Fibroblast of skin of abdomen (primary cell): ENCODE measurements at regions not wholly inside any gene's neighbourhood (a gene's known extent, or its start where the extent isn't known, plus 50 kb on each side); places are given as distances from the start of the nearest gene placed in this dataset.
"Not testable (repeated sequence)": the region's sequence is repeated elsewhere in the genome, so short reads cannot be mapped to it uniquely, and the experiment has no call there.

Source experiments
- DNase-seq: peaks from one replicate; pipeline ENCODE4 v3.0.0-alpha.2; 2013

DNA sequence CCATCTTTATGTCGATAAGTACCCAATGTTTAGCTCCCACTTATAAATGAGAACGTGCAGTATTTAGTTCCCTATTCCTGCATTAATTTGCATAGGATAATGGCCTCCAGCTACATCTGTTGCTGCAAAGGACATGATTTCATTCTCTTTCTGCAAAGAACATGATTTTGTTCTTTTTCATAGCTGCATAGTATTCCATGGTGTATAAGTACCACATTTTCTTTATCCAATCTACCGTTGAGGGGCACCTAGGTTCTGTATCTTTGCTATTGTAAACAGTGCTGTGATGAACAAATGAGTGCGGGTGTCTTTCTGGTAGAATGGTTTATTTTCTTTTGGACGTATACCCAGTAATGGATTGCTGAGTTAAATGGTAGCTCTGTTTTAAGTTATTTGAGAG lies 63.0 kb downstream of the HLX start:
- DNase-seq, result no peak

DNA sequence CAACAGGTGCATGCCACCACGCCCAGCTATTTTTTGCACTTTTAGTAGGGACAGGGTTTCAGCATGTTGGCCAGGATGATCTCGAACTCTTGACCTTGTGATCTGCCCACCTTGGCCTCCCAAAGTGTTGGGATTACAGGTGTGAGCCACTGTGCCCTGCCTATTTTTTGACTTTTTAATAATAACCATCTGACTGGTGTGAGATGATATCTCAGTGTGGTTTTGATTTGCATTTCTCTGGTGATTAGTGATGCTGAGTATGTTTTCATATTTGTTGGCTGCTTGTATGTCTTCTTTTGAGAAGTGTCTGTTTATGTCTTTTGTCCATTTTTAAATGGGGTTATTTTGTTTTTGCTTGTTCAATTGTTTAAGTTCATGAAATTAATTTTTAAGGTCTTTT lies 63.7 kb downstream of the HLX start:
- not testable (repeated sequence) for DNase-seq

DNA sequence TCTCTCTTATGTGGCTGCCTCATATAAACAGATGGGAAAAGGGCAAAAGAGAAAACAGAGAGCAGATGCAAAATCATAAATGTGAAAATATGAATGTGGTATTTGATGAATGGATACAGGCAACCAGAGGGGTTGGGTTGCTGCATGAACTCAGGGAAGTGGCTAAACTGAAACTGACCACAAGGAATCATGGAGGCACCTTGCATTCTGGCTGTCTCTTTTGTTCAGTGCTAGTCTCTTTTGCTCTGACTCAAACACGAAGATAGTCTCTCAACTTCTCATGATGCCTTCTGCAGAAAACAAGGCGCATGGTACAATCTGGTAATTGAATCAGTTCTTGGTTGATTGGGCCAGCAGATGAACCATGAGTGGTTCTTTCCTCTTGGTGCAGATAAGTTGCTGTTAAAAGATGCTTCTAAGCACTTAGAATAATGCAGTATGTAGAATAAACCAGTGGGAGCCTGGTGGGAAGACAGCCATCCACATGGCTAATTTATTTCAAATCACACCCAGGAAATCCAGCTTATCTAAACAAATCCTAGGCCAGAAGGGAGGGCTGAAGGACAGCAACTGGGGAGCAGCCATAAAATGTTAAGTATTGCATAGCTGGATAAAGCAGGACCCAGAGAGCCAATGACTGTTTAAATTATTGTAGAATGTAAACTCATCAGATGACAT lies 64.2 kb downstream of the HLX start:
- no peak for DNase-seq

DNA sequence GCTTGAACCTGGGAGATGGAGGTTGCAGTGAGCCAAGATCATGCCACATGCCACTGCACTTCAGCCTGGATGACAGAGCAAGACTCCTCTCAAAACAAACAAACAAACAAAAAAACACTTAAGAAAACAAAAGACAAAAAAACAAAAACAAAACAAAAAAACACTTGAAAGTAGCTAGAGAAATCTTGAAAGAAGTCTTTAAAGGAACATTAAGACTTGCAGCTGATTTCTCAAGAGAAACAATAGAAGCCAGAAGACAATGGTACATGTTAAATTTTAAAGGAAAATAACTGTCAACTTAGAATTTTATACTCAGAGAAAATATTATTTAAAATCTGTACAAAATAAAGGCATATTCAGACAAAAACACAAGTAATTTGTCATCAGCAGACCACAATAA lies 71.3 kb downstream of the HLX start:
- DNase-seq, result no peak

DNA sequence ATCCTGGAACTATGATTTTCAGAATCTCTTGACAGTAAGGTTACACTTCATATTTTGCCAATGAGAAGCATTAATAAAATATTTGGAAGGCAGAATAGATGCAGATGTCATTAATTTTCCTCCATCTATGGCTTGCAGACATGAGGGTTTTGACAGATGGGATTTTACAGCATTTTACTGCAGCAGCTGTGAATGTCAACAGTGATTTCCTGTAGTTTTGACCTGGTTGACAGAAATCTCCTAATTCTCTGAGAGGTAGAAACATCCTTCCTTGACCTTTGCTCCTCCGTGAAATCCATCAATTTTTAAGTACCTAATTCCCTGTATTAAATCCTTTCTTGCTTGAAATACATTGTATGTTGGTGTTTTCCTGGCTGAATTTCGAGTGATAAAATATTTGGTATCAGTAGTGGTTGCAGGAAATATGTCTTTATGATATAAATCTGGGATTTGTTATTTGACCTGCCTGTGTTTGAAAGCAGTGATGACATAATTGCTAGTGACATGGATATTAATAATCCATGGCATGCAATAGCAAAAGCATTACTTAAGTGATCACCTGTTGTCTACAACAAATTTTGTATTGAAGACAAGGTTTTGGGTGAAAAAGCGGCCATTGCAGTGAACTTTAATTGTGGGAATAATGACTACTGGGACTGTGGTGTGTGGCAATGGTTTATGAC lies 73.9 kb downstream of the HLX start:
- peak; percentile 78 for DNase-seq

DNA sequence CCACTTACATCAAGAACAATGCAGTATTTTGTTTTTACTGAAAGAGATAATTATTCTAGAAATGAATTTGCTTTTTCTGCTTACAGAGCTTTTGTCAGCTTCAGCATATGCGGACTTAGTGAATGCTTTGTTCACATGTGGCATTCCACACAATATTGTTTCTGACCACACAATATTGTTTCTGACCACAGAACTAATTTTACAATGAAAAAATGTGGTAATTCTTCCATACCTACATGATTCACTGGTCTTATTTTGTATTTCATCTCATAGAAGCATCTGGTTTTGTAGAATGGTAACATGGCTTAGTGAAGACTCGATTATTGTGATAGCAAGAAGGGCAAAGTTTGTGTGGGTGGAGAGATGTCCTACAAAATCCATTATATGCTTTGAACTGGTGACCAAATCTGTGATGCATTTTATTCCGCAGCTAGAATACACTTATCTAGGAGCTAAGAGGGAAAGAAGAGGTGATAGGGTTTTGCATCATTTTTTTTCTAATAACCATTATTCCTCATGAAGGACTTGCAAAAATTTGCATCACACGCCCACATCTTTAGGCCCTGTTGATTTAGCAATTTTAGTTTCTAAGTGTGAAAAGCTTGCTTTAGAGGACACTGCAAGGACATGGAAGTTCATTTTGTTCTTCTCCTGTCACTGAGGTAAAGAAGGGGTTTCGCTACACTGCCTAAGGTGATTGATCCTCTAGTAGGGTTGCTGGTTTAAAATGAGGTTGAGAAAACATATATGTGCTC lies 75.3 kb downstream of the HLX start:
- peak; percentile 81 for DNase-seq

DNA sequence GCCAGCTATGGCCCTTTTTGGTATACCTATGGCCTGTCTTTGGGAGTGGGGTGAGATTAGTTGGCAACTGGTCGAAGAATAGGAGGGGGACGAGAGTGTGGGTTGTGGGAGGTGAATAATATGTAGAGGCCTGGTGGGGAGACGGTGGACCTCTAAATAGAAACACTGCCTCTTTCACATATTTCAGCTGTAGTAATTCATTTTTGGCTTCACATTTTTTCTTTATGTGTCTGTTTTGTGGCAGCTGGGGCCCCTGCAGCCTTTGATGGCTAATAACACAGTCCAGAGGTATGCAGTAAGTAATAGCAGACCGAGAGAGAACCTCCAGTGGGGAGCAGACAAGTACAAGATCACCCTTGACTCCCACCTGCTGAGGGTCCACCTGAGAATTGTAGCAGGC lies 75.9 kb downstream of the HLX start:
- DNase-seq, result peak; percentile 73

DNA sequence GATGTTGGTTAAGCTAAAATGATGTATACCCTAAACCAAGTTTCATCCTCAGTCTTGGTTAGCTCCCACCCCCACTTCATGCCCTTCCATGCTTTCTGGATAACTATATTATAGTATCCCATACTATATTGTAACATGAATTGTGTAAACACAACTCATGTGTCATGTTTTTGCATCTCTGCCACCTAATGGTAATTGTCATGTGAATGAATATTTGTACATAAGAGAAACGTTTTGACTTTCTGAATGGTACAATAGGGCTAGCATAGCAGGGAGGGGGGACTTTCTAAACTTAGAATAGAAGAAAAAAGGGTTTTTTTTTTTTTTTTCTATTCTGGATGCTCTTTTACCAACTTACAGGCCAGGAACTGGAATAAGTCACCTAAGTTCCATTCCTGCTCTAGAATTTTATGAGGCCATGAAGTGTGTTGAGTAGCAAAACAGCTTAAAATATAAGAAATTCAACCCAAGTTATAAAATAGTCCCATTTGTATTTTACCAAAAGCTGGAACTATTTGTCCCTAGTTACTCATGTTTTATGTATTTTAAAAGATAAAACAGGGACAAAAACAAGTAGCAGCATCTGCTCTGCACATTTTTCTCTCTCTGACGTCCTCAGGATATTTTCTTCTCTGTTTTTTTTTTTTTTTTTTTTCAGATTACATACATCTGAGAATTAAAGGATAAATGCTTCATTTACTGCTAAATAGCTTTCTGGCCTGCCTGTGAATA lies 77.4 kb downstream of the HLX start:
- DNase-seq, result no peak

DNA sequence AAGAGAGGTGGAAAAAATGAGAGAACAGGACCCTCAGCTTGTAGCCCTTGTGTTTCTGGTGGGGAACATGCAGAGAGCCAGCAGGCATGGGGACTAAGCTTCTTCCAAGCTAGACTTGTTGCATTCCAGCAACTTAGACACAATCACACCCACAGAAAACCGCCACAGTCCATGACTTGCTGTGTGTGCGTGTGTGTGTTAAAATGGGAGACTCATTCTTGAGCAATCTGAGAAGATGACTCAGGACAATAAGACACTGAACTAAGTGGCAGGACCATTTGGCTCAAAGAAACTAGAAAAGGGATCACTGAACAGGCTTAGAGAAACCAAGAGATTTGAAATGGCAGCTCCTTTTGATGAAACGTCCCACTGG lies 78.0 kb downstream of the HLX start:
- DNase-seq, result peak; percentile 99

DNA sequence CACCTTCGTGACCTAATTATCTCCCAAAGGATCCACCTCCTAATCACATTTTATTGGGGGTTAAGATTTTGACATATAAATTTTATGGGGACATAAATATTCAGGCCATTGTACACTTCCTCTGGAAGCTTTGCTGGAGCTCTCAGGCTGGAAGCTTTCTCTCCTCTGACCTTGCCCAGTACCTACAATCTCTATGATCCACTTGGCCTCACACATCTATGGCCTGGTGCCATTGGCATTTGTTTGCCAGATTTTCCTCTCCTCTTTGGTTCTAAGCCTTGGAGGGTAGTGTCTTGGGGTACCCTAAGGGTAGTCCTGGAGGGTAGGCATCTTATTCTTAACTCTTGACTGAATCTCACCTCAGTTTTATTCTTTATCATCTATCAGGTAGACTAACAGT lies 79.0 kb downstream of the HLX start:
- DNase-seq, result no peak

DNA sequence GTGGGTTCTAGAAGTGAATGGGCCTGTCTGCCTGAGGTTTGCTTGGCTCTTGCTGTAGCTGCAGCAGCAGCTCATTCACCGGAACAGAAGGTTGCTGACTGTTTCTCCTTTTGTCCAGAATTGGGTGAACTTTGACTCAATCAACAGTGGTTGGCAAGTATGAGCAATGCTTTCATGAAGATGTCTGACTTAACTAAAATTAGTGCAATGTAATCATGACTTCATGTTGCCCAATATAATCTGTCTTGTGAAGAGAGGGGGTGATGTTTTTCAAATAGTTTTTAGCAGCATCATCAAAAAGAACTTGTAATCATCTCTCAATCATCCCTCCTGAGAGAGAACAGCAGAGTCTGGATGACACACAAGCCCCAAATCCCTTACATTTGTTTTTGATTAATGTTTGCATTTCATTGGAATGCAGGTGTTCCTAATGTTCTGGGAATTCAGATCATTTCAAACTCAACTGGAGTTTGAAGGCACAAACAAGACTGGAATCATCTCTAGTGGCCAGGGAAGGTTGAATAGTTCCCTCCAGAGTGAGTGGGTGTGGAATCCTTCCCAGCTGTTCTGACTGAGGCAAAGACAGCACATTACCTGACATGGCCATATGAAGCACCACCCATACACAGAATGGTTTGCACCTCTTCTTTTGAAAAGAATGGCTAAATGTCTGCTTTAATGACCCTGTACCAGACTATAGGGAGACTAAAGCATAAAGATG lies 82.9 kb downstream of the HLX start:
- peak; percentile 99 for DNase-seq

DNA sequence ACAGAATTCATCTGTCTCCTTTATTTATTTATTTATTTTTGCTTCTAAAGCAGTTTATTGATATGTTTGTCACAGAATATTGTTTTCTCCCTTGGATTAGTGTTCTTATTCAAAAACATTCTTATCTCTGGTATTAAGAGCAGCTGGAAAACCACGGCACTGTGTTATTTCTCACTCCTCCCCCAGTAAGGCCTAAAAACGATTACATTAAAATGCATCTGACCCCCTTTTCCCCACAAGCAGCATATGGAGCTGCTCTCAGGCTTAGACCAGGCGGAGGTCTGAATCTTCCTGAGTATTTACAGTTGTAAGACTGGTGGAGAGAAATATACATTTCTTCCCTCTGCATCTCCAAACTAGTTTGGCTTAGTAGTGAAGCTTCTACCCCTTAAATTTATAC lies 86.8 kb downstream of the HLX start:
- DNase-seq, result no peak

DNA sequence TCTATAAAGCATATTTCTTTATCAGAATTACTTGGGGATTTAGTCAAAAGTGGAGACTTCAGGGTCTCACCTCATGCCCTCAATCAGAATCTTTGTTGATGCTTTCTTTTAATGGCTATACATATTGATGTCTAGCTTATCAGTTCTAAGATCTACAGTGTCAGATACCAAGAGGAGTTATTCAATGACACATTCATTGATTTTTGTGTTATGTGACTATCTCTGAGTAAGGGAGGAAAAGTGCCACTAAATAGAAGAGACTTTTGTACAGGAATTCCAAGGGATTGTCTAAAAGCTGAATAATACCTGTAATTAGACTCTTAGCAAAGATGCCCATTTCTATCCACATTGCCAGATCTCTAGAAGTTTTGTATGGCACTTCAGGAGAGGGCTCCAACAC lies 87.2 kb downstream of the HLX start:
- DNase-seq, result no peak

DNA sequence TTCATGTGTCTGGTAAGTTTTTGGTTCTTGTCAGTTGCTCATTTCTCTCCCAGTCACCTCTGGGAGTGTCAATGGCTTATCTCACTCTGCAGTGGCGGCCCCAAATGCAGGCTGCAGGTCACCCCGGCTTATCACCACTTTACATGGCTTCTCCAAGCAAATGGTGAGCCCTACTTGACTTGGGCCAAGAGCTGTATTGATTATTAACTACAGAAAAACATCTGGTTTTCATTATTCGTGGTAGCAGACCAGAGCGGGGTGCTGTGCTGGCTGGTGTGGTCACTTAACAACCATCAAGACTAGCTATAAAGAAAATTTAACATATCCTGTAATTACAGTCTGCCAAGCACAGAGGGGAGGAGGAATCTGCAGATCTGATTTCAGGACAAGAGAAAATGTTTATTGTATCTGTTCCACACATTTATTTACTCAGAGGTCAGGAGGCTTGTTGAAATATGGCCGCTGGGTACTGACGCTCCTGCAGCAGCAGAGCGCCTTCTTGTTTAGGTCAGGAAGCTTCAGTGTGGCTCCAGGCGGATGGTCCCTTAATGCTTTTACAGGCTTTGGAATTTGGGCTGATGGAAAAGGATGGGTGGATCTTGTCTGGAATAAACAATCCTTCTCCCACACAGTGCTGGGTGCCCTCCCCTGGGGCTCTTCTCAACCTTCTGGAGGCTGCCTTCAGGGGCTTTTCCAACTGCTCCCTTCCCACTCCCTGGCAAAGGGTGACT lies 87.8 kb downstream of the HLX start:
- DNase-seq, result peak; percentile 59

DNA sequence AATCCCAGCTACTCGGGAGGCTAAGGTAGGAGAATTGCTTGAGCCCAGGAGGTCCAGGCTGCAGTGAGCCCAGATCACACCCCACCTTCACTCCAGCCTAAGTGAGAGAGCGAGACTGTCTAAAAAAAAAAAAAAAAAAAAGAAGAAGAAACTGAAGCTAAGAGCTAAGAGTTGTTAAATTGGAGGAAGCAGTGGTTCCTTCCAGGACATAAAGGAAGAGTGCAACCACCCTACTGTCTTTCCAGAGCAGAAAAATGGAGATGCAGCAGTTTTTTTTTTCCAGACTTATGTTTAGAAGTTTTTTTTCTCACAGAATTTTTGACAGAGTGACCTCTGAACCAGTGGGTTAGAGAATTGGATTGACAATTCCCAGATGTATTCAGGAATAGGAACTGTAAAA lies 88.7 kb downstream of the HLX start:
- no peak for DNase-seq

DNA sequence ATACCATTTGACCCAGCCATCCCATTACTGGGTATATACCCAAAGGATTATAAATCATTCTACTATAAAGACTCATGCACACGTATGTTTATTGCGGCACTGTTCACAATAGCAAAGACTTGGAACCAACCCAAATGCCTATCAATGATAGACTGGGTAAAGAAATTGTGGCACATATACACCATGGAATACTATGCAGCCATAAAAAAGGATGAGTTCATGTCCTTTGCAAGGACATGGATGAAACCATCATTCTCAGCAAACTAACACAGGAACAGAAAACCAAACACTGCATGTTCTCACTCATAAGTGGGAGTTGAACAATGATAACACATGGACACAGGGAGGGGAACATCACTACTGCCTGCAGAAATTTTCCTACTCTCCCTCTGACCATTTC lies 90.0 kb downstream of the HLX start:
- DNase-seq, result not testable (repeated sequence)

DNA sequence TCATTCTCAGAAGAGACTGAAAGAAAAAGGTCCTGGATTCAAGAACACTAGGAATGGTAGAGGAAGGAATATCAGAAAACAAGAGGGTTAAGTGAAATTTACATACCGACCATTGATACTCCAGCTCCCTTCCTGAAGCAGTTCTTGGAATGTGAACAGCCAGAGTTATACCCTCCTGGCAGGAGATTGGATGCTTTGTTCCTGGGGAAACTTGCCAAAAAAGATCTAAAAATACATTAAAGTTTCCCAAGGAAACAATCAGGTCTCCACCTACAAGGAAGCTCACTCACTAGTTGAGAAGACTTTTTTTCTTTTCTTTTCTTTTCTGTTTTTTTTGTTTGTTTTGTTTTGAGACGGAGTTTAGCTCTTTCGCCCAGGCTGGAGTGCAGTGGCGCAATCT lies 91.1 kb downstream of the HLX start:
- DNase-seq, result peak; percentile 35

DNA sequence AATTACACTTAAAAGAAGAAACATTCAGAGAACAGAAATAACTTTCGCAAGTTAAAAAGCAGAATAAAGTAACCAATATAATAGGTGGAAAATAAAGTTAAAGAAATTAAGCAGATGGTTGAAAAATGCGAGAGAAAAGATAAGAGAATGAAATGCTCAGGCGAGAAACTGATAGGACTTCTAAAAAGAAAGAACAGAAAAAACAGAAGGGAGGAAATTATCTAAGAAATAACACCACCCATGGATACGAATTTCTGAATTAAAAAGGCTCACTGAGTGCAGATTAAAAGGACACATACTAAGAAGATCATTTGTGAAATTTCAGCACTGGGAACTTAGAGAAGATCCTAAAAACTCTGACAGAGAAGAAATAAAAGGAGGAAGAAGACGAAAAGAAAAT lies 92.0 kb downstream of the HLX start:
- no peak for DNase-seq

DNA sequence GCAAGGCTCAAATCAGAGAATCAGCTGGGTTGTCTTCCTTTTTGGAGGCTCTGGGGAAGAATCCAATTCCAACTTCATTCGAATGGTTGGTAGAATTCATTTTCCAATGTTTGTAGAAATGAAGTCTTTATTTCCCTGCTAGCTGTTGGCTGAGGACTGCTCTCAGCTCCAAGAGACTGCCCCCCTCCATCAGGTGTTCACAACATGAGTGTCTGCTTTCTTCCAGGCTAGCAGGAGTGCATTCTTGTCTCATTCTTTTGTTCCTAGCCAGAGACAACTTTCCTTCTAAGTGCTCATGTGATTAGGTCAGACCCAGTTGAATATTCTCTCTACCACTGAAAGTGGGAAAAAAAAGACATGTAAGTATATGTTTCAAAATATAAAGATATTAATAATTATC lies 95.2 kb downstream of the HLX start:
- DNase-seq, result no peak

DNA sequence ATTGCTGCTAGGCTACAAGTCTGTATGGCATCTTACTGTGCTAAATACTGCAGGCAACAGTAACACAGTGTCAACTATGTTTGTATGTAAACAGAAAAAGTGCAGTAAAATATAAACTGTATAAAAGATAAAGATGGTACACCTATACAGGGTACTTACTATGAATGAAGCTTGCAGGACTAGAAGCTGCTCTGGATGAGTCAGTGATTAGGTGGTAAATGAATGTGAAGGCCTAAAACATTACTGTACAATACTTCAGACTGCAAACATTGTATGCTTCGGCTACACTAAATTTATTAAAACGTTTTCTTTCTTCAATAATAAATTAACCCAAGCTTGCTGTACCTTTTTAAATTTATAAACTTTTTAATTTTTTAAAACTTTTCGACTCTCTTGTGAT lies 97.1 kb downstream of the HLX start:
- DNase-seq, result no peak

DNA sequence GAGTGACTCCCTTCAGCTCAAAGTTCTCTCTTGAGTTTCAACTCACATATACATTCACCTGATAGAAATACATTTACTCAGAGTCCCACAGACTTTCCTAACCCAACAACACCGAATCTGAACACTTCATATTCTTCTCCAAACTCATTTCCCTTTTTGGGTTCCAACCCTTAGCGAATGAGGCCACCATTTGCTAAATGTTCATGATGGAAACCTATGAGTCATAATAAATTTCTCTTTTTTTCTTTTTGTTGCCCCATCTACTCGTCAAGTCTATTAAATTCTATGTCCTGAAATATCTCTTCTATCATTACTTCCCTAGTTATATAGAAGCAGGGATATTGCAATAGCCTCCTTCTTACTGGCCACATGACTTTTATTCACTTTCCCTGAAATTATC lies 100.1 kb downstream of the HLX start:
- no peak for DNase-seq

DNA sequence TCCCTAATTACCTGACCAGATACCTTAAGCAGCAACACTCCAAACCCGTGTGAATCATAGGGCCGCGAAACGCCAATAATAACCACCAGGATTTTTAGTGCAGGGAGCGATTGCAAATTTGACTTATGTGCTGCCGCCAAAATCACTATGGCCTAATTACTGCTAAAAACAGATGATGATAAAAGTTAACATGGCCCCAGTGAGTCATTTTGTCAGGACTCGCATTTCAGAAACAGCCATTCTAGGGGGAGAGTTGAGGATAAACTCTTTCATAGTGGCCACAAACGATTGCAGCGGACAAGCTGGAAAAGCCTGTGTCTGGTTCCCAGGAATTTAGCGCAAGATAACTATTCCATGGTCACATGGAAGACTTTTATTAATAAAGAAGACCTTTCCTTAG lies 103.4 kb downstream of the HLX start:
- DNase-seq, result peak; percentile 23
